GM18517 (cell line): ENCODE measurements at regions not wholly inside any gene's neighbourhood (a gene's known extent, or its start where the extent isn't known, plus 50 kb on each side); places are given as distances from the start of the nearest gene placed in this dataset.

ENCODE experiments used
- ATAC-seq: cut with Tn5 transposase; IDR thresholded peaks from one replicate; pipeline ENCODE4 v1.9.1; 2021; ENCODE audit warnings: mild to moderate bottlenecking, moderate library complexity; ENCODE audit not compliant: unreplicated experiment

DNA sequence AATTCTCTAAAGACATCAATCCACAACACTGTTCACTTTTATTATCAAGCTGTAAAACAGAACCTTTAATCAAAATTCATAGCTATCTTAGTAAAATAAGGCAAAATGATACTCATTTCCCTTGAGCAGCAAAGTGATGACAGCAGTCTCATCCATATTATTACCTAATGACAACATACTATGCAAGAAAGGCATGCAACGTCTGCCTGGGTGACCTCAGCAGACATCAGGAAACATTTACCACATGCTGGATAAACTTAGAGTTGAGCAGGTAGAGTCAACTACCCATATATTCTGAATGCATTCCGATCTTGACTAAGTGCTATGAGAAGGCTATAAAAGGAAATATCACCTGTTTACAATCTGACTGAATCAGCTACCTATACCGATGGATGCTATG is 145.1 kb downstream of the SIPA1L2 start:
- ATAC-seq, result no peak

GRCh38 chr1:232483826-232484225 is 146.1 kb downstream of the SIPA1L2 start:
- no peak for ATAC-seq

GRCh38 chr1:232481091-232481490 is 148.8 kb downstream of the SIPA1L2 start:
- ATAC-seq, result no peak

- no peak for ATAC-seq
These were observed 152.2 kb downstream of the SIPA1L2 start for GRCh38 chr1:232477728-232478127.

GRCh38 chr1:232476538-232476950 is 153.4 kb downstream of the SIPA1L2 start:
- ATAC-seq, result no peak

- ATAC-seq, result no peak
These were observed 155.1 kb downstream of the SIPA1L2 start for GRCh38 chr1:232474826-232475225.

DNA sequence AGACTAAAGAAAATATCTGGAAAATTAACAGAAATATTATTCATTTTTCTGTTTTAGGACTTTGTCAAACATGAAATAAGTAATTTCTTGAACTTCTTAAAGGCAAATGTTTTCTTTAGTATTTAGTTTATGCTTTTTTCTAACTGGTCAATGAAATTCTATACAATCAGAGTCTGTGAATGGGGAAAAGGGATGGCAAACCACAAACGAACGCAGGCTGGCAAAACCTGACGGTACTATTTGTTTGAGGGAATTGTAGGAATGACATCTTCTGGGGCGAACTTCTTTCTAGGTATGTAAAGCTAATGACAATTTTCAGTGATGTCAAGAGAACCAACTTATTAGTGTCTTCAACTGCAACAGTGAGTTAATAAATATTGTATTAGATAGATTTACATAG is 156.0 kb downstream of the SIPA1L2 start:
- ATAC-seq, result no peak

DNA sequence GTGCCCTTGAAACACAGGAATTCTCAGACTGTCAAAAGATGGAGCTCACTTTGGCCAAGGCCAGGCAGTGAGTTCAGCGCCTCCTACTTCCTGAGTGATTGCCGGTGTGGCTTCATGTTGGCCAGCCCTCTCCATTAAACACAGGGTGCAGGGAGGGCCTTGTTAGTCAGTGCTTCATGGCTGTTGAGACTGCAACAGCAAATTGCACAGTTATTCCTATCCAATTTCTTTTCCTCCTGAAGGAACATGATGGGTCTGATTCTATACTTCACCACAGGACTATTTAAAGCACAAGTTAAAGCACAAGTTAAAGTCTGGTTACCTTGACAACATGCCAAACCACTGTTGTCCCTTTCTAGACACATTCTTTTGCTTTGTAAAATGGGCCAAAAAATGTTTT is 156.6 kb downstream of the SIPA1L2 start:
- ATAC-seq, result no peak

DNA sequence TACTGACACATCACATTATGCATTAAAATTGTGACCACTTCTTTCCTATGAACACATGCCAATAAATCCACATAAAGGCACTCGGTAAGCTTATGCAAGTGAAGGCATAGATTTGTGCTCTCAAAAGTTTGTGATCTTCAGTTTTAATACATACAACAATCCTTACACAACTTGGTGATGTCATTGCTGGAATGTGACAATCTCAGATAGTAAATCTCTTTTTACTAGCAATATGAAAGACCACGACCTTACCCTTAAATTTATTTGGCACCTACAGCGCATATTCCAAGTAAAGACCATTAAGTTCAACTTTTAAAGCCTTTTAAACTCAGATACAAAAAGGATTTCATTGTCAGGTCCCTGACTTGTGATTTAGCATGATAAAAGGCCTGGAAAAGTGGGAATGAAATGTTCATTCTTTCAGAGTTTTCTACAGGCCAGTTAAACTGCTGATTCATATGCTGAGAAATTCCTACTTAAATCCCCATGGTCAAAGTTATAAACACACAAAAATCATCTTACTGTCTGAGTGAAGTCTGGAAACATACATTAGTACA is 157.4 kb downstream of the SIPA1L2 start:
- no peak for ATAC-seq

DNA sequence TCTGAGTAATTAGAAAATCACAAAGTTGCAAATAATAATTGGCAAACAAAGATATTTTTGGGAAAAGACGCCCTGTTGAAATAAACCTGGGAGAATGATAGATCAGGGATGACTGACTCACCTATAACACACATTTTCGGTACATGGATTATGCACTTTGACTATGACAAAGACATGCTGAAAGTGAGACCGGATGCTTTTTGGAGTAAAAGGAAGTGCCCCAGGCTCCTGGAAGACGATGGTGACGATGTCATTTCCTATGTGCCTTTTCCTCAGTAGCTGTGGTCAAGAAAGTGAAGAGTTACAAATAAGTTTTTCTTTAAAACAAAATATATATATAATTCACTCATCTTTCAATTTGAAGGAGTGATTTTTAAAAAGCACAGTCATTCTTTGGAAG is 158.7 kb downstream of the SIPA1L2 start:
- ATAC-seq, result no peak

DNA sequence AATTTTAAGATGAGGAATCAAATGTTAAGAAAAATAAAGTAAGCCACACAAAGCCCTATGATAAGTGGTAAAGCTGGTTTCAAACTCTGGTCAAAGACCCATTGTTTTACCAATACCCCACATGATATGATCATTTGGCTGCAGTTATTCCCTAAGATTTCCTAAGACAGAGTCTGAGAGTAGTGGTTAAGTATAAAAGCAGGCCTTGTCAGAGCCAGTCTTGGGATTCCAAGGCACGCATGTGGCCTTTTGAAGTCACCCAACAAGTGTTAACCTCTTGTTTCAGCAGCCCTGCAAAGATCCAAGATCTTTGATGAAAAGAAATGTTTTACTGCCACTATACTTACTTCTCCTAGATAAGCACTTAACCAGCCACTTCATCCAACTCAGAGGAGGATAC is 159.2 kb downstream of the SIPA1L2 start:
- no peak for ATAC-seq

DNA sequence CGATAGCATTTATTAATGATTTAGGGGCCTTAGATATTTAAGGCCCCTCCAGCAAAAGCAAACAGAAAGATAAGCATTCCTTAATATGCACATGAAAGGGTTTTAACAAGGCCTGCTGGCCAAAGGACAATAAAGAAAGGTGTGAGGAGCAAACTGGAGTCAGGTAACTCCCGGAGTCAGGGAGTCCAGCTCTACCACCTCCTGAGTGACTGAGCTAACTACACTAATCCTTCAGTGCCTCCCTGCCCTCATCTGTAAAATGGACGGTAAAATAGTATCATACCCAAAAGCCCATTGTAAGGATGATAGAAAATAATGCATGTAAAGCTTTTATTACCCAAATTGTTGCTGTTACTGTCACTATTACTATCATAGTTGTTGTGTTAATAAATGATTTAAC is 161.7 kb downstream of the SIPA1L2 start:
- no peak for ATAC-seq

DNA sequence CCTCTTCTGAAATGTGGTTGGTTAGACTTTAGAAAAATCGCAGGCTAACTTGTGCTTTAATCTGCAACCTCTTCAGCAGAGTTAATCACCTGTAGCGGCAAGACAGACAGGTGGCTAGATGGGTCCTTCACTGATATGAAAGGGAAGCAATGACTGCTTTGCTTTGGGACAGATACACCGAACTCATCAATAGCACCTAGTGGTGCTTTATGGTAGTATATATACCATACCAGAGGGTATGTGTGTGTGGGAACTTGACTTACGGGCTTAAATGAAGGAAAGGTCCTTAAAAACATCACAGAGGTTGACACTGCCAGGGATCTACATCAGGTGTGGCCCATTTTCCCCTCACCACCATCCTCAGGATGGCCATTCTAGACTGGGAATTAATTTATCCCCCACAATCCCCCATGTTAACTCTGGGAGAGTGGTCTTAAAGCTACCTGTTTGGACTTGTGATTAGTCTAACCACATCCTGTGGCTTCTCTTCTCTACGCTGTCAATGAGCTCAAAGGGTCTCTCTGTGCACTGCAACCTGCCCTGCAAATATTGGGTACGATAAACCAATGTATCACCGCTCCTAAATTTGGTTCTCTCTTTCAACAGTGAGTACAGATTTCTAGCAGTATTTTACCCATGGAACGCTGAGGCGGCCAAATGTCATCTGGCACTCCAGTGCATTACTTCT is 162.7 kb downstream of the SIPA1L2 start:
- no peak for ATAC-seq

- ATAC-seq, result no peak
These were observed 165.6 kb downstream of the SIPA1L2 start for GRCh38 chr1:232464325-232464724.

GRCh38 chr1:232463225-232463624 is 166.7 kb downstream of the SIPA1L2 start:
- no peak for ATAC-seq

- ATAC-seq, result no peak
These were observed 167.7 kb downstream of the SIPA1L2 start for GRCh38 chr1:232462213-232462612.

DNA sequence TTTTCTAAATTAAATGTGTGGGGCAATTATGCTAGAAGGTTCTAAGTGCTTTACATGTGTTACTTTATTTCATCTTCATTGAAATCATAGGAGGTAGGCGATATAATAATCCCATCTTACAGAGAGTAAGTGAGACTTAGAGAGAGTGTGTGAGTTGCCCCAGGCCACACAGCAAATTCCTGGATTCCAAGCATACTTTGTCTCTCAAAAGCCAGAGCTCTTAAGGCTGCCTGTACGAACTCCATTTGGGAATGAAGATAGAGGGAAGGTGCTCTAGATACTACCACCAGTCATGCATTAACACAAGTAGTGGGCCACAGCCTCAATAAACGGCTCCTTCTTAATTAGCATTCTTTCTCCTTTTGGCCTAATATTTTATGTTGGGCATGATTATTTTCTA is 170.1 kb downstream of the SIPA1L2 start:
- ATAC-seq, result no peak

DNA sequence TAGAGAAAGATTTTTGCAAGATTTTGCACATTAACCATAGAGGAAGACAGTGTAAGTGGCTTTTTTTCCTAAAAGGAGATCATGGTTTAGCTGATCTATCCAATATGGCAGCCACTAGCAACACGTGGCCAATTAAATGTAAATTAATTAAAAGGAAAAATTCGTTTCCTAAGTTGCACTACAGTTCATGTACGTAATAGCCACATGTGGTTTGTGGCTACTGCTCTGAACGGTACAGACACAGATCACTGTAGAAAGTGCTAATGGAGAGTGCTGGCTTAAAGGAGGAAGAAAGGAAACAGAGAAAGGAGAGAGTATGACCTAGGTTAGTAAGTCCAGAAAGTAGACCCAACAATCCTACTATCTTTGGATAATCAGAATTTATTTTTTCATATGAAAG is 170.8 kb downstream of the SIPA1L2 start:
- ATAC-seq, result no peak

DNA sequence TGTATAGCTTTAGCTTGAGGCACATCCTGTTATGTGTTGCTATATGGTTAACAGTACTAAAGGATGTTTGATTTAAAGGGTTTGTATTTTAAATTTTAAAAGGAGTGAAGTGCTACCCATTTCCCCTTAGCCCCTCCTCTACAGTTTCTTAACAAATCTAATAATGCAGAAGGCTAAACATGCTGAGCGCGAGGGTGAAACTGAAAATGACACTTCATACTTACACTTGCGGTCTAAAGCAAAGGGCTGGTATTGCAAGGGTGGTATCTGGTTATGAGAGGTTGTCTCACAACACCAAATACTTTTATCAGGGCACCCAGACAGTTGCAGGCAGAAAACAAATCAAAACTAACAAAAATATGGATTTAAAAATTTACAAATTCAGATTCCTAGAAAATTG is 172.3 kb downstream of the SIPA1L2 start:
- ATAC-seq, result peak; percentile 96

GRCh38 chr1:232456714-232457113 is 173.2 kb downstream of the SIPA1L2 start:
- ATAC-seq, result no peak

GRCh38 chr1:232454227-232454886 is 175.6 kb downstream of the SIPA1L2 start:
- no peak for ATAC-seq

- no peak for ATAC-seq
These were observed 177.0 kb downstream of the SIPA1L2 start for GRCh38 chr1:232452736-232453440.
